ACC112 (cell line): ENCODE measurements at regions not wholly inside any gene's neighbourhood (a gene's known extent, or its start where the extent isn't known, plus 50 kb on each side); places are given as distances from the start of the nearest gene placed in this dataset.

Experiments
- H2AFZ ChIP-seq: fragments of 200-600 bp; sonication (generic); one replicate; pipeline ENCODE4 v1.6.0; 2017; ENCODE audit warnings: antibody characterized with exemption, low read length; ENCODE audit not compliant: unreplicated experiment
- H3K27ac ChIP-seq: fragments of 200-600 bp; sonication (generic); 2 replicates; pipeline ENCODE4 v1.5.1; 2014; ENCODE audit warnings: low read depth, mild to moderate bottlenecking, antibody characterized with exemption, low read length, moderate library complexity
- H3K27me3 ChIP-seq: fragments of 200-600 bp; sonication (generic); 2 replicates; pipeline ENCODE4 v1.6.1; 2014; ENCODE audit warnings: mild to moderate bottlenecking, antibody characterized with exemption, low read length, moderate library complexity, mixed read lengths; ENCODE audit not compliant: insufficient read depth
- H3K36me3 ChIP-seq: fragments of 200-600 bp; sonication (generic); 2 replicates; pipeline ENCODE4 v1.6.1; 2016; ENCODE audit warnings: mild to moderate bottlenecking, antibody characterized with exemption, low read length, moderate library complexity, mixed read lengths; ENCODE audit not compliant: insufficient read depth
- H3K4me1 ChIP-seq: fragments of 200-600 bp; sonication (generic); one replicate; pipeline ENCODE4 v1.6.1; 2016; ENCODE audit warnings: low read length, mixed read lengths; ENCODE audit not compliant: insufficient read depth, unreplicated experiment, control insufficient read depth
- H3K4me3 ChIP-seq: fragments of 200-600 bp; sonication (generic); 2 replicates; pipeline ENCODE4 v1.5.1; 2014; ENCODE audit warnings: mild to moderate bottlenecking, low read depth, low read length
- H3K79me2 ChIP-seq: fragments of 200-600 bp; sonication (generic); one replicate; pipeline ENCODE4 v1.6.0; 2016; ENCODE audit warnings: low read length; ENCODE audit not compliant: control insufficient read depth, unreplicated experiment, insufficient read depth

DNA sequence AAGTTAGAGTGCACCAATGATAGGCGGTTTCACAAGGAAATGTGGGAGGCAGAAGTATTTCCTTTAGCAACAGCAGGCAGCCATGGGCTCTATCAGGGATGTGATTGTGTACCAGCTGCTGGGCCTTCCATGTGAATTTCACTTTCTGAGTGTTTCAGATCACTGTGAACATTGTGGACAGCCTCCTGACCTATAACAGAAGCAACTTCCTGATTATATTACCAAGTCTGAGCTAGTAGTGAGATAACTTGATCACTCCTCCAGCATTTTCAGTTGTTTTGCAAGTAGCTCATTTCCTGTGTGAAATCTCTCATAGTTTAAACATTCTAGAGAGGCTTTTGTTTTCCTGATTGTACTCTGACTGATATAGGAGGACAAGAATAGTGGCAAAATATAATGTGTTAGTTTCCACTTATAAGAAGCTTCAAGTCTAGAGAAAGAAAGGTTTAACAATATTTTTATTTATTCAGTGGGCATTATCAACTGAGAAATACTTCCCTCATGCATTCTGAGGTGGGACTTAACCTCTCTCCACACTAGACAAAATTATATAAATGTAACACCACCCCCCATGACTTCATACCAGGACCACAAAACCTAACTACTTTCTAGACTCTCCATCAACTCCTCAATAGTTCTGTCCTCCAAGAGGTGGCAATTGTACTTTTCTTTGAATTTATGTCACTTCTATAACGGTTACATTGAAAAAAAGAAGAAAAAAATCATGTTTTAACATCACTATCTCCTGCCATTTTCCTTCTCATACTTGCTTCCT is 184.2 kb upstream of the LUZP2 start:
- H3K4me3 ChIP-seq = no peak overlapping the region
- peaks cover 7% of the 10 kb centered on the region for H3K4me1 ChIP-seq
- H2AFZ ChIP-seq = peak overlapping the region; percentile 85
- peak overlapping the region; percentile 17; the same call in 1 of the 2 replicates for H3K27ac ChIP-seq
- H3K27me3 ChIP-seq = no peaks in the 10 kb centered on the region
- H3K79me2 ChIP-seq = no peaks in the 10 kb centered on the region
- no peaks in the 10 kb centered on the region for H3K36me3 ChIP-seq

DNA sequence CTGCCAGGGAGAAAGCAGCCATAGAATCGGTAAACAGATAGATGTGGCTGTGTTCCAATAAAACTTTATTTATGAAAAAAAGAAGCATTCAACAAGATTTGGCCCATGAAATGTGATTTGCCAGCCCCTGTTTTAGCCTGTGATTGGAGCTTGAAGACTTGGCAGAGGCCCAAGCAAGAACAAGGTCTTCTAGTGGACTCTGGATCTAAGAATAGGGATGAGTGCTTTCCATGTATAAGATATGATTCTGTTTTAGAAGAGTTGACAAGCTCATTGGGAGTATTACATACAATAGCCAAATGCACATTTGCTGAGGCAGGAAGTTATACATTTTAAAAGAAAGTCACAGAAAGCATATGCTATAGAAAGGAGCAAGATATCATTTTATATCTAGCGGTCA is 175.6 kb upstream of the LUZP2 start:
- H2AFZ ChIP-seq = no peak overlapping the region
- no peaks in the 10 kb centered on the region for H3K27me3 ChIP-seq
- H3K4me1 ChIP-seq = peaks cover 3% of the 10 kb centered on the region
- H3K4me3 ChIP-seq = no peak overlapping the region
- H3K27ac ChIP-seq = no peak overlapping the region
- H3K79me2 ChIP-seq = no peaks in the 10 kb centered on the region
- no peaks in the 10 kb centered on the region for H3K36me3 ChIP-seq

DNA sequence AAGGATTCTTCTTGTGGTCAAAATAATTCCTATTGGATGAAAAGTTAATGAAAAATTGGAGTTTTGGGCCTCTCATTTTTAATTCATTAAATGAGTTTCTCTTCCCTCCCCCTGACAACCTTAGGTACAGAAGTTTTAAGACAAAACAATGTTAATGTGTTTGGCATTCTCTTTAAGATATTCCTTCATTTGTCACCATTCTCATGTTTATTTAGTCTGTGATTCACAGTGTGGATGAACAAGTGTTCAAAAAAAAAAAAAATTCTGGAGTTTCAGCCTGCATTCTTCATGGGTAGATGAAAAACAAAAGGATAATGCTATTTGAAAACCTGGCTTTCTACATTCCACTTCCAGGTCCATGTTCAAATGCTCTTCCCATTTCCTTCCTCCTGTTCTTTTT is 172.6 kb upstream of the LUZP2 start:
- Histone ChIP-seq H3K36me3 (no peaks in the 10 kb centered on the region), H3K4me1 (peaks cover 3% of the 10 kb centered on the region), H3K27ac (no peak overlapping the region), H3K79me2 (no peaks in the 10 kb centered on the region), H2AFZ (peak overlapping the region; percentile 12), H3K4me3 (no peak overlapping the region), H3K27me3 (no peaks in the 10 kb centered on the region)

DNA sequence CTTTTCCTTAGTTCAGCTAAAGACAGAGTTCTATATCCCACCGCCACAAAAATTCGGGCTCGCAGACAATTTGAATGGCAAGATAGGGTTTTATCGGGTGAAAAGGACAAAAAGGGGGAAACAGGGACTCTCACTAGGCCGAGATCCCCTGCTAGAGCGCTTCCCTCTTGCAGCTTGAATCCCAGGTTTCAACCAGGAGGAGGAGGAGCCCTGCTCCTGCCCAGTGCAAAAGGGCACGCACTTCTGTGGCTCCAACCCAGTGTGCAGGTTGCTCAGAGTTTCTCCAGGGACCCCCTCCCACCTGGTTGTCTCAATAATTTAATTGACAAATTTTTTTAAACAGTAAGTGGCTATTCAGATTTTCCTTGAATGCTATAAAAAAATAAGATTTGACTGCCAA is 152.6 kb upstream of the LUZP2 start:
- no peak overlapping the region for H3K27ac ChIP-seq
- no peaks in the 10 kb centered on the region for H3K79me2 ChIP-seq
- H3K27me3 ChIP-seq = no peaks in the 10 kb centered on the region
- H3K4me3 ChIP-seq = no peak overlapping the region
- H3K4me1 ChIP-seq = no peaks in the 10 kb centered on the region
- H2AFZ ChIP-seq = no peak overlapping the region
- H3K36me3 ChIP-seq = no peaks in the 10 kb centered on the region

DNA sequence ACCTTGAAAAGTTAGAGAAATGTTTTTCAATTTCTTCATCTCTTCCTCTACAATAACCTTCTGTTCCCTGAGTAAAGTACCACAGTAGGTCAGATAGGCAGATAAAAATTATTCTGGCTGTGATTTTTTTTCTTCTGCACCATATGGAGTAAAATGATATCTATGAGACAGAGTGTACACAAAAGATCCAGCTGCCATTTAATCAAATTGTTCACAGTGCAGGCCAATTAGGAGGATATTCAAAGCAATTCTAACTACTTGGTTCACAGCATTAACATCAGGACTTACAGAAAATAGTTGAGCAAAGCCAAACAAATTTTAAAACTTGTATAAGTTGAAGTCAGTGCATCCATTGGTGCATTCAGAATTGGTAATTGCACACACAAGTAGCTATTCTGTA is 147.9 kb upstream of the LUZP2 start:
- no peaks in the 10 kb centered on the region for H3K4me1 ChIP-seq
- no peaks in the 10 kb centered on the region for H3K79me2 ChIP-seq
- no peak overlapping the region for H2AFZ ChIP-seq
- H3K27ac ChIP-seq = no peak overlapping the region
- H3K27me3 ChIP-seq = no peaks in the 10 kb centered on the region
- no peak overlapping the region for H3K4me3 ChIP-seq
- no peaks in the 10 kb centered on the region for H3K36me3 ChIP-seq

DNA sequence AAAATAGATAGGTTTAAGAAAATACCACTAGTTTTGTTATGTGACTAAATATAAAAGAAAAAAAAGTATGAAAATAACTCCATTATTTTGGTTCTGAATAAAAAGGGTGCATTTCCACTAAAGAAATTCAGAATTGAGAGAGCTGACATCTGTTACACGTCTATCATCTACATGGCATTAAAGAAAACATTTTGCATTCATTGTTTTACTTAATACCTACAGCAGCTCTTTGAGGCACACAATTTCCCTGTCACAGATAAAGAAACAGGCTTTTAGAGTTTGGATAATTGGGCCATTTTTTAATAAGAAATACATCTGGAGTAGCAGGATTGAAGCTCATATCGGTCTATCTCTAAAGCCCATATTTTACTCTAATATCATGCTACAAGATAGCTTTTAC is 145.7 kb upstream of the LUZP2 start:
- Histone ChIP-seq H3K4me3 (no peak overlapping the region), H3K27me3 (no peaks in the 10 kb centered on the region), H3K79me2 (no peaks in the 10 kb centered on the region), H3K36me3 (no peaks in the 10 kb centered on the region), H3K4me1 (no peaks in the 10 kb centered on the region), H2AFZ (no peak overlapping the region), H3K27ac (no peak overlapping the region)

DNA sequence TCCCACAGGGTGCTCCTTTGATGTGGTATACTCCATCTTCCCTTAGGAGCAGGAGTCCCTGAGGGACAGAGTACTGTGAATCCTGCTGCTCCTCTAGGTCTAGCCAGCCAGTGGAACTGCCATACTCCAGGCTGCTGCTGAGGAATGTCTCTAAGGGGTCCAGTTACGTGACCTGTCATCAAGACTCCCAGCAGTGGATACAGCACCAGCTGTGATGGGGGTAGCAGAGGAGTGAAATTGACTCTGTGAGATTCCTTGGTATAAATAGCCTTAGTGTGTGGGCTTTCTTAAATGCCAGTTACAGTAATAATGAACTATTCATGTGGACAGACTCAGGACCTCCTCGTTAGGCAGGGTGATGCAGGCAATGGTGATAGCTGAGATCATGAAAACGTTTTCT is 140.4 kb upstream of the LUZP2 start:
- Histone ChIP-seq H3K27me3 (no peaks in the 10 kb centered on the region), H2AFZ (no peak overlapping the region), H3K27ac (no peak overlapping the region), H3K4me3 (no peak overlapping the region), H3K4me1 (no peaks in the 10 kb centered on the region), H3K36me3 (no peaks in the 10 kb centered on the region), H3K79me2 (no peaks in the 10 kb centered on the region)

DNA sequence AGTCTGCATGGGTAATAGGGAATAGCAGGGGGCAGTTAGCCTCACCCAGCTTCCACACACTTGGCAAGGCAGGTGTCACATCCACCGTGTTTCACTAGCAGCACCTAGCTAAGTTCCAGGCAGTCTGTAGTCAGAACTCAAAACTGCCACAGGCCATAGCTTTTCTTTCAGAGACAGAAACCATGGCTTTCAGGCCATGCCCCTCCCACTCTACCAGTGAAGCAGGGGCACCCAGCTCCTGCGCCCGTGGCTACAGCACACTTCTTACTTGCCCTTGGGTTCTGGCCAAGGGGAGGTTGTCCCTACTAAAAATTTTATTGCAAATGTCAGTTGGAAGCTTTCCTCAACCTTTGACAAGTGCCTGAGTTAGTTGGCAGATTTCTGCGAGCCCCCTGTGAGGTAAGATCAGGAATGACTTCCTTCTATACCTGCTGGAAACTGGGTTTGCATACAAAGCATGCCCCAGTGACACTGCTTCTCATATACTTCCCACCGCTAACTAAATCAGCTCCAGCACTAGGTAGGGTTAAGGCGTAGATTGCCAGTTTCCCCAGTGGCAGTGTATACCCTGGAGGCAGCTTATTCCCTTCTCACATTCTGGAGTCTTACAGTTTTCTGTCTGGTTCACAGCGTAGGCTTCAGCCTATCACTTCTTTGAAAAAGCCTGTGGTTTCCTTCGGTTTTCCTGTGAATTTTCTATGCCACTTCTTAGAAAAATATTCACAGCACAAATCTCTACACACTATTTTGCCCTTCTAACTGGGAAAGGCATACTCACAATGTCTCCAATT is 139.0 kb upstream of the LUZP2 start:
- no peak overlapping the region for H3K4me3 ChIP-seq
- H3K27ac ChIP-seq = no peak overlapping the region
- H2AFZ ChIP-seq = no peak overlapping the region
- no peaks in the 10 kb centered on the region for H3K36me3 ChIP-seq
- H3K4me1 ChIP-seq = no peaks in the 10 kb centered on the region
- H3K79me2 ChIP-seq = no peaks in the 10 kb centered on the region
- H3K27me3 ChIP-seq = no peaks in the 10 kb centered on the region

DNA sequence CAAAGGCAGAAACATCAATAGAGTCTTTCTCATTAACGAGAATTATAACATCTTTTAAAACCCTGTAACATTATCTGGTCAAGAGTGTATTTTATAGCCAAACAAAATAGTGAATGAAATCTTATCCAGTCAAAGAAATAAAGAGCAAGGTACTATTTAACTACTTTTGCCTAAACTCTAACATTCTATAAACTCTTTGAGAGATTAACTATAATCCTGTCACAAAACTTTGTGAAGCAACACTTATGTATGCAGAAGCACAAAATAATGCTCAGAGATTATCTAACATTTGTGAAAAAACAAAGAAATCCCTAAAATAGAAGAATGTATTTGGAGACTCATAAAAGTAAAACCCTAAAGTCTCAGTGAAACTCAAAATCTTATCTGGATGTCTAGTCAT is 124.4 kb upstream of the LUZP2 start:
- Histone ChIP-seq H3K4me1 (no peaks in the 10 kb centered on the region), H3K4me3 (no peak overlapping the region), H3K27ac (no peak overlapping the region), H2AFZ (no peak overlapping the region), H3K27me3 (no peaks in the 10 kb centered on the region), H3K36me3 (no peaks in the 10 kb centered on the region), H3K79me2 (no peaks in the 10 kb centered on the region)

DNA sequence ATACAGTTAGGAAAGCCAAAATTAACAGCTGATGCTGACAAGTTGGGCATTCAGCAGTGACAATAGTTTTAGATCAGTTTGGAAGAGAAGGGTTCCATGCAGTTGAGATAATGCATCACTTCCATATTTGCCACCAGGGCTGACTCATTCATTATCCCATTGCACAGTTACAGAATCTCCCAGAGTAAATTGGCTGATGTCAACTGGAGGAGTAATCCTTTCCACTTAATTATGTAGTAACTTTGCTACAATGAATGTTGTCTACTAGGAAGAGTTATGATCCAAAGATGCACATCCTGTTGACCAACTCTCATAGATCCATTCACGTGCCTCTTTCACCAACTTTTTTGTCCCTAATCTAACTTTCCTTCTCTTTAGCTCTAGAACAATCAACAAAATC is 123.3 kb upstream of the LUZP2 start:
- Histone ChIP-seq H3K79me2 (no peaks in the 10 kb centered on the region), H3K36me3 (no peaks in the 10 kb centered on the region), H3K4me1 (no peaks in the 10 kb centered on the region), H3K4me3 (no peak overlapping the region), H2AFZ (no peak overlapping the region), H3K27ac (no peak overlapping the region), H3K27me3 (no peaks in the 10 kb centered on the region)

DNA sequence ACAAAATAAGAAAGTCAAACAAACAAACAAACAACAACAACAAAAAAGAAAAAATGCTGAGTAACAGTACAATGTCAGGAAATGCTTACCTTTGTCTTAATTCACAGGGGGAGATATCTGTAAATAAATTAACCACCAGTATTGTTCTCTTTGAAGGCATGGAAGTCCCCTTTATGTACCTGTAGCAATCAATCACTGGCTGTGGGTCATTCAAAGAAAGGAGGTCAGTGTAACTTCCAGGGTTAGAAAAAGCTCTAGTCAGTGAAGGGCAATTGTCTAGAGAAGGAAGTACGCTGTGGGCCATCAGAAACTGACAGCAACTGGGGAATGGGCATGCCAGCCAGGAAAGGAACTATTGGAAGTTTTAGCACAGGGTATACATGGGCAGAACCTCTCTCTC is 121.5 kb upstream of the LUZP2 start:
- Histone ChIP-seq H2AFZ (no peak overlapping the region), H3K4me1 (no peaks in the 10 kb centered on the region), H3K27me3 (no peaks in the 10 kb centered on the region), H3K36me3 (no peaks in the 10 kb centered on the region), H3K4me3 (no peak overlapping the region), H3K79me2 (no peaks in the 10 kb centered on the region), H3K27ac (no peak overlapping the region)
